Pons (tissue), 1 donor: ENCODE measurements at regions not wholly inside any gene's neighbourhood (a gene's known extent, or its start where the extent isn't known, plus 50 kb on each side); places are given as distances from the start of the nearest gene placed in this dataset.
A peak's percentile ranks its signal among the peaks of the same experiment; 100 is the strongest.

Experiments used
- DNase-seq: peaks from one replicate; pipeline ENCODE4 v3.0.0-alpha.2; 2016; ENCODE audit warnings: low spot score

DNA sequence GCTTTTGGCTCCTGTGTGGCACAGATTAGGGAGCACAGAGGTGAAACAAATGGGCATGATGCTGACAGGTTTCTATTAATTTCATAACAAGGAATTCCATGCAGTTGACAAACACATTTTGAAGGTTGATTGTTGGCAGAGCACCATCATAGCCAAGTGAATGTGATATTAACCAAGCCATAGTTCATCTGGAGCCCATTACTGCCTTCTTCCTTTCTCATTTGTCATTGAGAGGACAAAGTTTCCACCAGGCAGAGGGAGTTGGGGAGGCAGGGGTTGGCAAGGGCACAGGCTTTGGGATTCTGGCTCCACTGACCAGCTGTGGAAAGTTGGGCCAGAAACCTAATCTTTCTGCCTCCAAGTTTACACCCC is 325.2 kb downstream of the MFSD1 start:
- DNase-seq = no peak

- no peak for DNase-seq
Observed at GRCh38 chr3:159128628-159129027, 326.8 kb downstream of the MFSD1 start.

DNA sequence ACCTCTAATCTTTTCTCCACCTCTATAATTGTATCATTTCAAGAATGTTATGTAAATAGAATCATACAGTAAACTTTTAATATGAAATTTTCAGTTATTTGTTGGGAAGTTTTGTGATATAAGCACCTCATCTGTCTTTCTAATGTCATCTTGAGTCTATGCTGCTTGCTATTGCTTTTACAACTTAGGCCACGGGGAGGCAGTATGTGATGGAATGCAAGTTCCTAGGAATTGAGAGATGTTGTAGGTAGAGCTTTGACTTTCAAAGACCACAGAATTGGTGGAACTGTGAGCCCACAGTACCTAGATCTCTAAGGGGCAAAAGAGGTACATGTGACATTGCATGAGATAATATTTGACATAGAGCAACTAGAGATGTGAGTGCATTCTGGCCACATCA is 328.3 kb downstream of the MFSD1 start:
- peak; percentile 24 for DNase-seq

- no peak for DNase-seq
Observed at GRCh38 chr3:159131376-159131775, 329.5 kb downstream of the MFSD1 start.

GRCh38 chr3:159137949-159138348 is 336.1 kb downstream of the MFSD1 start:
- peak; percentile 74 for DNase-seq

DNA sequence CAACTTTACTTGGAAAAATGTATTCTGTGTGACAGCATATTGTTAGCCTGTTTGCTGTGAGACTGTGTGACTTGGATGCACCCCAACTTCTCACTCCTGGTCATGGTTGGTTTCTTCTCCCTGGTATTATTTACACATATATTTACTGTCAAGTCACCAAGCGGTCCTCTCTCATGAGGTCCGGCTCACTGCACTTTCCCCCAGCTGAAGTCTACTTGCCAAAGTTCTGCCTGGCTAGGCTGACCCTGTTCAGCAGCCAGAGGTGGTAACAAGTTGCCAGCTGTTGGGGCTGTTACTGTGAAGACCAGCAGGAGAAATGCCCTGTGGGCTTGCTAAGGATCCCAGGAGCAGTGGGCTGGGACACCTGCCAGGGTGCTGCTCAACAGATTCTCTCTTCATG is 337.5 kb downstream of the MFSD1 start:
- DNase-seq = no peak

- DNase-seq = no peak
Observed at GRCh38 chr3:159144472-159144871, 342.6 kb downstream of the MFSD1 start.

GRCh38 chr3:159144891-159145290 is 343.0 kb downstream of the MFSD1 start:
- no peak for DNase-seq

GRCh38 chr3:159146392-159146791 is 344.5 kb downstream of the MFSD1 start:
- no peak for DNase-seq

DNA sequence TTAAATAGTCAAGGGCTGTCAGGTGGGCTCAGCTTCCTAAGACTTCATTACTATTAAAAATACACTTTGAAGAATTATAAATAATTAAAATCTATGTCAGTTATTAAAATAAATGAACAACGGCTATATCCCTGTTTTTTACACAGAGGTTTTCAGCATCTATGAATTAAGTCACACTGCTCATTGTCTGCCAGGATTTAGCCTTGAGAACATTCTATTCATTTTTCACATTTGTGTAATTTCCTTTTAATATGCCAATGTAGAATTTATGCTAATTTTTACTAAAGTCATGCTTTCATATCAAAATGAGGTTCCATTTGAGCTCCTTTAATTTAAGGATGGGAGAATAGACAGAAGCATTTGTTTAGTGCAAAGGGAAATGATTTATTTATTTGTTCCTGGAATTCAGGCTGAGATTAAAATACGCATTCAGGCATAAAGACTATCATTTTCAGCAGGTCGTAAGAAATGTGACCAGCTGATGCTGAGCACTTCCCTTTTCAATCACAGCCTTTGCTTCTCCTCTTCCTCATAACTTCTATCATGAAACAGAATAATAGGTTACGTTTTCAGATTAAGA is 345.1 kb downstream of the MFSD1 start:
- DNase-seq = no peak

DNA sequence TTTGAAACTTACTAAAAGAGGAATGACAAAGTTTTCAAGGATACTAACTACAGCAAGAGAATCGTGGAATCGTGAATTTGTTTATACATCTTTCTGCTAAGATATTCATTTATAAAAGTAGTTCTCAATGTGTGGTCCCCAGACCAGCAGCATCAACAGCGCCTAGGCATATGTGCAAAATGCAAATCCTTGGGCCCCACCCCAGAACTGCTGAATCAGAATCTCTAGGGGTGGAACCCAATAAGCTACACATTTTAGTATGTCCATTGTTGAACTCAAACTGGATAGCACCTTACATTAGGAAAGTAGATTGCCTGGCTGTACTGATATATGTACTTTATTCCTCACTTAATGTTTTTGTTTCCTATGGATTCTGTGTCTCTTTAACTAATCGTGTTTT is 346.0 kb downstream of the MFSD1 start:
- DNase-seq = no peak

GRCh38 chr3:159148466-159148865 is 346.6 kb downstream of the MFSD1 start:
- DNase-seq = no peak

GRCh38 chr3:159149131-159149530 is 347.3 kb downstream of the MFSD1 start:
- no peak for DNase-seq

- no peak for DNase-seq
Observed at GRCh38 chr3:159149633-159150032, 347.8 kb downstream of the MFSD1 start.

DNA sequence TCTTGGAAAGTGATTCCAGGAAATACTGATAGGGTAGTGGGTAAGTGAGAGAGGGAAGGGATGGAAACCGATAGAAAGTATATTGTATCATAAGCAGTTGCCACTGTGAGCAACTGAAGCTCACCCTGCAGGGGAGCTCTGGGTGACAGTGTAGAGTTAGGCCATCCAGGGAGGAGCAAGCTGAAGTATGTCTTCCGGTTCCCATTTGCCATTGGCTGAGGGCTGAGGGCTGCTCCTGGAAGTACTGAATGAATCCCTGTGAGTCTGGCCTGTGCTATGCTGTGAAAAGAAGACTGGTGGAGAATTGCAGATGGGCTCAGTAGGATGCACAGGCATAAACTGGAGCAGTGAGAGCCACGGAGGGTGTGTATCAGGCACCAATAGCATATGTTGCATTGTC is 348.3 kb downstream of the MFSD1 start:
- no peak for DNase-seq

DNA sequence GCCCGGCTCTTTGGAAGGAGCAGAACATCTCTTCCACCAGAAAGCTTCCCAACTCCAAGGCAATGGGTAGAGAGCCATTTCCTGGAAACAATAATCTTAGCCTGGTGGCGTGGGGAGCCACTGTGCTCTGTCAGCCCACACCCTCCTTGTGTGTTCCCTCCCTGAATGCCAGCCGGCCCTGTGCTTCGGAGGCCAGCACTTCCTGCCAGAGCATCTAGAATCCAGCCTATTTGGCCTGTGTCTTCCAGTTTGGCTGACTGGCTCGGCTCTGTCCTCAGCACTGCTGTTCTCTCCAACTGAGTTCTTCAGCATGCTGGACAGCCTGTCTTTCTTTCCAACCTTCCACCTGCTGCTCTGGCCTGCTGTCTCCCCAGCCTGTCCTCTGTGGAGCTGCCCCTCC is 349.3 kb downstream of the MFSD1 start:
- no peak for DNase-seq

DNA sequence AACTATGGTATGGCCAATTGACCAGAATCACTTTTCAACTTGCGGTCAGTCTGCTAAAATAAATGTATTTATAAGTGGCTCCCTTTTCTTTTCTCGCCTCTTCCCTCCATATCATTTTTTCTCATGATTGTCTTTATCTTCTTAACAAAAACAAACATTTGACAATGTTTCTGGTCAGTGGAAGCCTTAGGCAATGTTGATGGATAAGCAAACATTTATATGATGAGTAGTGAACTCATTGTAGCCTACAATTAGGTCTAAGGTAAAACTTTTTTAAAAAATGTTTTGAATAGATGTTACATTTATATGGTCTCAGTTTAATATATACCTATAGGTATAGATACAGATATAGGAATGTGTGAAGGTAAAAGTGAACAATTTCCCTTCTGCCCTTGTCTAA is 355.4 kb downstream of the MFSD1 start:
- no peak for DNase-seq

- peak; percentile 55 for DNase-seq
Observed at GRCh38 chr3:159158213-159158612, 356.4 kb downstream of the MFSD1 start.

GRCh38 chr3:159158801-159159200 is 356.9 kb downstream of the MFSD1 start:
- DNase-seq = no peak

- DNase-seq = no peak
Observed at GRCh38 chr3:159159546-159159945, 357.7 kb downstream of the MFSD1 start.

DNA sequence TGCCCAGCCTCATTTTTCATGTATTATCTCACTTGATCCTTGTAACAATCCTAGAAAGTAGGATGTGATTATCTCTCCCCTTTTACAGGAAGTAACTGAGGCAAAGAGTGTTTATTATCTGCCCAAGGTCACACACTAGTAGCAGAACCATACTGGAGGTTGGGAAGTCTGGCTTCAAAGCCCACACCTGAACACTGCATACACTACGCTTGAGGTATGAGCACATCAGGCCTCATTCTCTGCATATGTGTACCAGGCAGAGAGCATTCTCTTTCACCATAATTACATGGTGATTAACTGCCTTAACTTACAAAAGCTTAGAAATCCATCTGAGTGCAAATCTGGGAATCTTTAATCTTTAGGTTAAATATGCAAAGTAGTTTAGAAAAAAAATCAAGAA is 361.8 kb downstream of the MFSD1 start:
- DNase-seq = no peak

- no peak for DNase-seq
Observed at GRCh38 chr3:159165961-159166360, 364.1 kb downstream of the MFSD1 start.

DNA sequence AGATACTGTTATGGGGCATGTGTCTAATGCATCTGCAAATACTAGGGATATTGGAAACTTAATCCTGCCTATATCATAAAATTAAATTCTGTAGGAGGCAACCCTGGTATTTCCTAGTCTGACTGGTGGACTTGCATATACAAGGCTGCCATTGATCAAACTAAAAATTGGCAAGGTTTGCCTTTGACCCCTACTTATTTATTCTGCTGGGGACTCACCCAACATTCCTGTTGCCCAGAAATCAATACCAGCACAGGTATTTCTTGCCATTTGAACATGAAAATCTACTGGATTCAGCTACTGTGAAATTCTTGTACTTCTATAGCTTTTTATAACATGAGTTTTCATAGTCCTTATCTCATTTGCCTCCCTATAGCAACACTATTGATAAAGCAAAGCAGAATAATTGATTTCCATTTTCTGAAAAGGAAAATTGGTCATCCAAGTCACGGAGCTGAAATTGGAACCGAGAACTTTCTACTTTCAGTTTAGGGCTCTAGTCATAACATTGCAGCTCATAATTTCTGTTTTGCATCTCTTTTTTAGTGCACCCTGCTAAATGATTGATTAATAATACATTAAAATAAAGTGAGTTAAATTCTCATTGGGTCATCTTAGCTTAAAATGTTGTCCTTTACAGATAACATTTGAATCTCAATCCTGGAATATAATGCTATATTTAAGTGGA is 365.2 kb downstream of the MFSD1 start:
- no peak for DNase-seq

DNA sequence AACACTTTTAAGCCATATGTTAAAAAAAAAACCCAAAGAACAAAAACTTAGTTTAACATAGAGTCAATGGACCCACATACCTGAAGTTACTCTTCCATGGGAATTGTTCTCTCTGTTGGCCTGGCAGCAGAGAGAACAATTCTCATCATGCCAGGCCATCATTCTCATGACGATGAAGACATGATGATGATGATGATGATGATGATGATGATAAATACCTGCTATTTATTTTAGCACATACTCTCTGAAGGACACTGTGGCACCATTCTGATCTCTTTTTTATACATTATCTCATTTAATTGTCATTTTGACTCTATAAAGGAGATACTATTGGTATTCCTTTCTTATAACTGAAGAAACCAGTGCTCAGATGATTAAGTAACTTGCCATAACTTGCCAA is 366.9 kb downstream of the MFSD1 start:
- no peak for DNase-seq
